Psoas muscle (tissue), 7 donors: ENCODE measurements at regions not wholly inside any gene's neighbourhood (a gene's known extent, or its start where the extent isn't known, plus 50 kb on each side); places are given as distances from the start of the nearest gene placed in this dataset.
A peak's percentile ranks its signal among the peaks of the same experiment; 100 is the strongest.

Experiments
- ATAC-seq, 4 donors: fragments of 200-7000 bp; cut with Tn5 transposase; one replicate each; pipeline ENCODE4 v1.9.1; 2020; ENCODE audit warnings: moderate library complexity in 3 of 4, mild to moderate bottlenecking in 2 of 4
- DNase-seq, 2 donors: peaks; one replicate each; pipeline ENCODE4 v3.0.0-alpha.2; 2020
- H3K27ac ChIP-seq: fragments of 200-600 bp; one replicate; pipeline ENCODE4 v1.8.0; 2022
- H3K27me3 ChIP-seq, 3 donors: fragments of 200-600 bp in 1 of 3; one replicate each; pipeline versions ENCODE4 v1.6.1 to v1.8.0; 2013 to 2022; ENCODE audit warnings: low read length in 2 of 3, mild to moderate bottlenecking in 2 of 3, moderate library complexity in 1 of 3; ENCODE audit not compliant: insufficient read depth in 3 of 3
- H3K36me3 ChIP-seq, 2 donors: fragments of 200-600 bp in 1 of 2; one replicate each; pipeline versions ENCODE4 v1.6.1 to v1.8.0; 2013 to 2022; ENCODE audit warnings: low read depth in 1 of 2, mild to moderate bottlenecking in 1 of 2, moderate library complexity in 1 of 2; ENCODE audit not compliant: insufficient read depth in 1 of 2
- H3K4me1 ChIP-seq: fragments of 200-600 bp; one replicate; pipeline ENCODE4 v1.8.0; 2022
- H3K4me3 ChIP-seq: fragments of 200-600 bp; one replicate; pipeline ENCODE4 v1.8.0; 2022; ENCODE audit warnings: mild to moderate bottlenecking
- H3K9me3 ChIP-seq: fragments of 200-600 bp; one replicate; pipeline ENCODE4 v1.8.0; 2022
- WGBS, 3 donors: extraction: QIAGEN DNeasy Blood & Tissue Kit; methylation state at CpG; one replicate each; pipeline versions ENCODE4 v1.1.6 to v1.1.7; 2013; 5-methylcytosine and 5-hydroxymethylcytosine counted together
- intact Hi-C, 2 donors: fragments of 100-400 bp; cut with DNase I; formaldehyde crosslinking; loops; one replicate each; pipeline versions ENCODE4 v1.11.0 to v1.14.2; 2022
- TF ChIP-seq, protein P1 (sequence below): fragments of 200-600 bp; IDR thresholded peaks from one replicate; pipeline ENCODE4 v1.8.0; 2022; ENCODE audit warnings: antibody characterized with exemption
- donor health status: healthy with polysubstance abuse.
- donor health status: DM: no; HTN: no; CAD: no; lungs with moderate emphysema.
- donor health status: Bipolar disorder and iron deficiency.
- donor health status: healthy.
- donor health status: DM: yes; HTN: yes; CAD: no.
- donor health status: DM: no; HTN: no; CAD: no.
- donor health status: DM: yes; HTN: yes; CAD: no.

DNA sequence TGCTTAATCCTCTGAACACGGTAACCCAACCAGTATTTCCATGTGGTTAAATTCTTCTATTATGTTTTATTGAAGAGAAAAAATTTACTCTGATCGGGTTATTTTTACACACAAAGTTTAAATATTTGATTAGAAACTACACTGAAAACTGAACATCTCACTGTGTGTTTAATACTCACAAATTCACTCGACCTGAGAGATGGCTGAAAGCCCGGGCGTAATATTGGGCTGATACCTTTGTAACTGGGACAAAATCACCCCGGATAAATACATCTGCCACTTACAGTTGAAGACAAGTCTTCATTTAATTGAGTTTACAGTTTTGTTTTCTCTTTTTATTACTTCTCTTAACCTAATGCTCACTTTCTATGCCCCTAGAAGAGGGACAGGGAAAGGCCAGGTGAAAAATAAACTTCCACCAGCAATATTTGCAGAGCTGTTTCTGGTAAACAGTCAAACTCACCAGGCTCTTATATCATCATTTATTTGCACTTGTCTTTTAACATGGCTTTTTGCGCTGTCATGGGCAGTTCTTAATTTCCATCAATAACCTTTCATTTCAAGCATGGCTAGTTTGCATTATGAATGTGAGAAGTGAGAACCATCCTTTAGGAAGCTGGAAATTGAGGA, 145.6 kb upstream of the TMCO5A start:
- DNase-seq (no peak), ATAC-seq (no peak)
- WGBS, 3 donors, result 88 to 93% (median 92%) methylated on average over 7 of the region's 7 CpGs

DNA sequence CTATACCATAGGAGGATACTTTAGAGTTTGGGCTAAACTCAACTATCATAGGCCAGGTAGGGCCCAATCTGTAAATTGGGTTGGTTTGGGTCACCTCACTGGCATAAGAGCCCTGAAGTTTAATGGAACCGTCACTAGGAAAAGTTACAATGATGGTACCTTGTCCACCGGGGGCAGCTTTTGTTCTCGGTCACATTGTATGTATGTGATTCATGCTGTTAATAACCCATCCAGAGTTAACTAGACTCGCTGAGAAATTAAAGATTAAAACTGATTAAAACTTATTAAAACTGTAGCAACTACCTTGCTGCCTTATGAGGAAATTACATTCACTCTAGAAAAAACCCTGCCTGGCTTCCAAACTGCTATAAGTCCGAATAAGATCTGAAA, 145.0 kb upstream of the TMCO5A start:
- H3K4me1 ChIP-seq, result no peaks in the 10 kb centered on the region
- no peaks in the 10 kb centered on the region for H3K36me3 ChIP-seq
- no peak overlapping the region for H3K27ac ChIP-seq
- no peak for DNase-seq
- TF ChIP-seq, protein P1, sequence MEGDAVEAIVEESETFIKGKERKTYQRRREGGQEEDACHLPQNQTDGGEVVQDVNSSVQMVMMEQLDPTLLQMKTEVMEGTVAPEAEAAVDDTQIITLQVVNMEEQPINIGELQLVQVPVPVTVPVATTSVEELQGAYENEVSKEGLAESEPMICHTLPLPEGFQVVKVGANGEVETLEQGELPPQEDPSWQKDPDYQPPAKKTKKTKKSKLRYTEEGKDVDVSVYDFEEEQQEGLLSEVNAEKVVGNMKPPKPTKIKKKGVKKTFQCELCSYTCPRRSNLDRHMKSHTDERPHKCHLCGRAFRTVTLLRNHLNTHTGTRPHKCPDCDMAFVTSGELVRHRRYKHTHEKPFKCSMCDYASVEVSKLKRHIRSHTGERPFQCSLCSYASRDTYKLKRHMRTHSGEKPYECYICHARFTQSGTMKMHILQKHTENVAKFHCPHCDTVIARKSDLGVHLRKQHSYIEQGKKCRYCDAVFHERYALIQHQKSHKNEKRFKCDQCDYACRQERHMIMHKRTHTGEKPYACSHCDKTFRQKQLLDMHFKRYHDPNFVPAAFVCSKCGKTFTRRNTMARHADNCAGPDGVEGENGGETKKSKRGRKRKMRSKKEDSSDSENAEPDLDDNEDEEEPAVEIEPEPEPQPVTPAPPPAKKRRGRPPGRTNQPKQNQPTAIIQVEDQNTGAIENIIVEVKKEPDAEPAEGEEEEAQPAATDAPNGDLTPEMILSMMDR, result no peak
- WGBS, 3 donors, result 80 to 85% (median 83%) methylated on average over 5 of the region's 5 CpGs
- intact Hi-C loops, result no loop called here
- no peak for ATAC-seq
- H3K9me3 ChIP-seq, result no peaks in the 10 kb centered on the region
- no peak overlapping the region for H3K4me3 ChIP-seq
- peaks cover 0 to 2% (median 0%) of the 10 kb centered on the region in 3 donors for H3K27me3 ChIP-seq

More for the DNA sequence above, 145.6 kb upstream of the TMCO5A start:
- Histone ChIP-seq H3K4me3 (no peak overlapping the region), H3K27ac (no peak overlapping the region), H3K4me1 (no peaks in the 10 kb centered on the region), H3K27me3 (peaks cover 0 to 2% (median 0%) of the 10 kb centered on the region in 3 donors), H3K9me3 (no peaks in the 10 kb centered on the region), H3K36me3 (no peaks in the 10 kb centered on the region)
- TF ChIP-seq, protein P1, result no peak
- intact Hi-C loops, result no loop called here

DNA sequence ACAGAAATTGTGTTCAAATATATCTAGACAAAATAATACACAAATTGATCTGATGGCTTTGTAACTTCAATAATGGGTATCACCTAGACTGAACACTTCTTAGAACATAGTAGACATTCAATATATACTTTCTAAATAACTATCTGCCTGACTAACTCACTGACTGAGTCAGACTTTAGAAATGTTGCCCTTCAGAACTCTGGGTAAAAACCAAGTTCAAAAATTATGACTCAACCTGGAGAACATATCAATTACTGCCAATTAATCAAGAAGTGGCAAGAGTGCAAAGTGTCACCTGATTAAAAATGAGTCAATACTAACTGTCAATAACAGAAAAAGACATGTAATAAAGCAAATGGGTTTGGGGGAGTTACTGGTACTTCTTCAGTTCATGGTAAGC, 144.6 kb upstream of the TMCO5A start:
- intact Hi-C loops, result no loop called here

DNA sequence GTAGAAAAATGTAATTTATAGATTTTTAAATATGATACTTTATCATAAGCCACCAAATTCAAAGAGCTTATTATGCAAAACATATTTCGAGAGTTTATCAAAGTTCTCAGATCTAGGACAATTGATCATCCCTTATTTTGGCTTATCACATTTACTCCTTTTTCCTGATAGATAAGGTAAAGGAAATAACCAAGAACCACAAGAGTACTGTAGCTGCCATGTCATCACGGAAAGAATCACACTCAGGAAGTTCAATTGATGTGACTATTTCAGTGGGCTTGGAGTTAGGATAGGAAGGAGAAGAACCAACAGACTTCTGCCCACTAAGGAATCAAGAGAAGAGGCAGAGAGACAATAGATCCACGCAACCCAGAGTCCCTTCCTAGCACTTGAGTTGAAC, 142.7 kb upstream of the TMCO5A start:
- Histone ChIP-seq H3K4me1 (no peaks in the 10 kb centered on the region), H3K4me3 (no peak overlapping the region), H3K36me3 (no peaks in the 10 kb centered on the region), H3K9me3 (no peaks in the 10 kb centered on the region), H3K27me3 (peaks cover 0 to 2% (median 0%) of the 10 kb centered on the region in 3 donors), H3K27ac (no peak overlapping the region)
- intact Hi-C loops, result no loop called here
- ATAC-seq (no peak), DNase-seq (no peak)
- TF ChIP-seq, protein P1, result no peak
- WGBS, 3 donors, result 79 to 85% (median 83%) methylated on average over 3 of the region's 3 CpGs

More for the DNA sequence above, 144.6 kb upstream of the TMCO5A start:
- no peaks in the 10 kb centered on the region for H3K36me3 ChIP-seq
- H3K27me3 ChIP-seq, result peaks cover 0 to 2% (median 0%) of the 10 kb centered on the region in 3 donors
- ATAC-seq (peak in 1 of 4 donors; percentile 37), DNase-seq (no peak)
- H3K9me3 ChIP-seq, result no peaks in the 10 kb centered on the region
- TF ChIP-seq, protein P1, result no peak
- H3K4me3 ChIP-seq, result no peak overlapping the region
- H3K27ac ChIP-seq, result no peak overlapping the region
- no peaks in the 10 kb centered on the region for H3K4me1 ChIP-seq

DNA sequence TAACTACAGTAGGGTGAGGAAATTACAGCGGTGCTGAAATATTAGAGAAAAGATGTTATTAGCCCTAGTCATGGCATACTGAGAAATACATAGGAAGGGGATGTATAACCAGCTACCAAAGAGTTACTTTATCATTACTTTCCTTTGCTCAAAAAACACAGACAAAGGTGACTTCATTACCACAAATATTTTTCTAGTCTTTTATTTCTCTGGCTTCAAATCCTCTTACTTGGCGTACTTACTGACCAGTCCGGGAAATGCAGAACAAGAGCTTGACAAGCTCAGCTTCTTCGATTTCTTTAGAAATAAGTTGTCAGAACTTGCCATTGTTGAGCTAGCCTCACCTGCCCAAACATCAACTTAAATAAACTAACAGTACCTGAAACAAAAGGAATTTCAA, 142.1 kb upstream of the TMCO5A start:
- no peaks in the 10 kb centered on the region for H3K4me1 ChIP-seq
- H3K36me3 ChIP-seq, result no peaks in the 10 kb centered on the region
- H3K4me3 ChIP-seq, result no peak overlapping the region
- DNase-seq, result no peak
- TF ChIP-seq, protein P1, result no peak
- peaks cover 0 to 2% (median 0%) of the 10 kb centered on the region in 3 donors for H3K27me3 ChIP-seq
- H3K27ac ChIP-seq, result no peak overlapping the region
- intact Hi-C loops, result no loop called here
- WGBS, 3 donors, result 85 to 93% (median 91%) methylated on average over 4 of the region's 4 CpGs
- ATAC-seq, result no peak
- no peaks in the 10 kb centered on the region for H3K9me3 ChIP-seq
